ENCODE measurements at regions not wholly inside any gene's neighbourhood (a gene's known extent, or its start where the extent isn't known, plus 50 kb on each side); places are given as distances from the start of the nearest gene placed in this dataset.

DNA sequence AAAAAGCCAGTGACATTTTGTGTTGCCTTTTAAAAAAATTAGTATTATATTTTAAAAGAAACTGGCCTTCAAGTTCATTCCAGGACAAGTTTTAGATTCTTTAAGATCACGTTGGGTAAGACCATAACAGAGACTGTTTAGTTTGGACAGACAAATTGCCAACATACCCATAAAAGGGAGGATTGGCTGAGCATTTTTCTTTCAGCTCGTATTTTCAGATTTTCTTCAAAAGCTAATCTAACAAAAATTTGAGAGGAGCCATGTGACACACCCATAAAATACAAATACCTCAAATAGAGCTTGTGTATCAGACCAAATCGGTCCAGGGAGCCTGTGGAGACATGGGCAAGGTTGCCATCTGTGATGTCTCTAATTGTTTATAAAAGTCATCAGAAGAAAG, 74.6 kb upstream of the C1QTNF7 start:
- H3K79me2 ChIP-seq (ENCODE audit: insufficient read depth, low read length) = no peaks in the 10 kb centered on the region
- DNase-seq (ENCODE audit: insufficient read length, low spot score, missing footprints) = no peak
- no peak overlapping the region for H3K4me2 ChIP-seq (ENCODE audit: insufficient read depth, low read length)
- no peaks in the 10 kb centered on the region for H3K4me1 ChIP-seq (ENCODE audit: insufficient read depth, low read length)
- no peak overlapping the region for H3K4me3 ChIP-seq (ENCODE audit: insufficient read depth, low read length)
- no peaks in the 10 kb centered on the region for H3K9me3 ChIP-seq (ENCODE audit: low read depth, low read length)
- H4K20me1 ChIP-seq (ENCODE audit: insufficient read depth, low read length) = no peaks in the 10 kb centered on the region
- TF ChIP-seq, protein P1, sequence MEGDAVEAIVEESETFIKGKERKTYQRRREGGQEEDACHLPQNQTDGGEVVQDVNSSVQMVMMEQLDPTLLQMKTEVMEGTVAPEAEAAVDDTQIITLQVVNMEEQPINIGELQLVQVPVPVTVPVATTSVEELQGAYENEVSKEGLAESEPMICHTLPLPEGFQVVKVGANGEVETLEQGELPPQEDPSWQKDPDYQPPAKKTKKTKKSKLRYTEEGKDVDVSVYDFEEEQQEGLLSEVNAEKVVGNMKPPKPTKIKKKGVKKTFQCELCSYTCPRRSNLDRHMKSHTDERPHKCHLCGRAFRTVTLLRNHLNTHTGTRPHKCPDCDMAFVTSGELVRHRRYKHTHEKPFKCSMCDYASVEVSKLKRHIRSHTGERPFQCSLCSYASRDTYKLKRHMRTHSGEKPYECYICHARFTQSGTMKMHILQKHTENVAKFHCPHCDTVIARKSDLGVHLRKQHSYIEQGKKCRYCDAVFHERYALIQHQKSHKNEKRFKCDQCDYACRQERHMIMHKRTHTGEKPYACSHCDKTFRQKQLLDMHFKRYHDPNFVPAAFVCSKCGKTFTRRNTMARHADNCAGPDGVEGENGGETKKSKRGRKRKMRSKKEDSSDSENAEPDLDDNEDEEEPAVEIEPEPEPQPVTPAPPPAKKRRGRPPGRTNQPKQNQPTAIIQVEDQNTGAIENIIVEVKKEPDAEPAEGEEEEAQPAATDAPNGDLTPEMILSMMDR (IDR thresholded peaks at IDR 0.05; ENCODE audit: extremely low read depth, low read depth, low read length) = no peak
- no peaks in the 10 kb centered on the region for H3K36me3 ChIP-seq (ENCODE audit: insufficient read depth, low read length)
- no peak overlapping the region for H3K27ac ChIP-seq (ENCODE audit: low read depth, low read length)
- H2AFZ ChIP-seq (ENCODE audit: low read length) = no peak overlapping the region
- H3K27me3 ChIP-seq (ENCODE audit: insufficient read depth, low read length) = peaks cover 25% of the 10 kb centered on the region

DNA sequence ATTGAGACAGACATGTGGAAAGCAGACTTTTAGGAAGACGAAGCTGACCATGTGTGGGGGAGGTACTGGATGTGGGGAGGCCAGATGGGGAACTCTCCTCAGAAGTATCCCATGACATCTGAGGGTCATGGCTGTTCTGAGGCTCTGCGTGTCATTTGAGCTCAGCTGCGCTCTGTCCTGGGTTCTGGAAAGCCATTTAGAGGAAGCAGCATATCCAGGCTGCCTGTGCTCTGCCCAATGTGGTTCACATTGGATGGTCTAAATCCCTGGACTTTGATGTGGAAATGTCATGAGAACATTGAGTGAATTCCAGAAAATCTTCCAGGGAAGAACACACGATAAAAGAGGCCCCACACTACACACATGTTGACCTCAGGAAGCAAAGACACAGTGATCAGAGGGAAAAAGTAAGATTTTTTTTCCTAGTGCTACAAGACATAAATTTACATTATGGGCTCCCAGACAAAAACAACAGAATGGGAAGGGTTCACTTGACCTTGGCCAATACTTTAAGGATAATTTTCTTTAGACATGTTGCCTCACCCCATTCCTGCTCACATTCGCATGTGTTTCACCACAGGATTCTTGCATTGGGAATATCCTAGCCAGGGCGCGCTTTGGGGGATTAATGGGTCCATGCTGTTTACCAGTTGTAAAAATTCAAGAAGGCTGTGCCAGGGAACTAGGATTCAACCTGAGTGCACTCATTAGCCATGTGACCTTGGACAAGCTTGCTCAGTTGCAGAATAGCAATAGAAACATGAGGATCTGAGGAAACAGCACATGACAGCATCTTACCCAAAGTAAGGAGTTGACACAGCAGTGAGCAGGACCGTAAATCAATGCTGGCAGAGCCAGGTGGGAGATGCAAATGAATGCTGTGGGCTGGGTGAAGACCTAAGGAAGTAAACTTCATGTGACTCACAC, 73.2 kb upstream of the C1QTNF7 start:
- Histone ChIP-seq H4K20me1 (ENCODE audit: insufficient read depth, low read length) (no peaks in the 10 kb centered on the region), H2AFZ (ENCODE audit: low read length) (no peak overlapping the region), H3K79me2 (ENCODE audit: insufficient read depth, low read length) (no peaks in the 10 kb centered on the region), H3K9me3 (ENCODE audit: low read depth, low read length) (no peaks in the 10 kb centered on the region), H3K36me3 (ENCODE audit: insufficient read depth, low read length) (no peaks in the 10 kb centered on the region), H3K4me3 (ENCODE audit: insufficient read depth, low read length) (no peak overlapping the region), H3K27me3 (ENCODE audit: insufficient read depth, low read length) (peaks cover 16% of the 10 kb centered on the region), H3K4me2 (ENCODE audit: insufficient read depth, low read length) (no peak overlapping the region), H3K4me1 (ENCODE audit: insufficient read depth, low read length) (no peaks in the 10 kb centered on the region), H3K27ac (ENCODE audit: low read depth, low read length) (no peak overlapping the region)
- TF ChIP-seq, protein P1 (IDR thresholded peaks at IDR 0.05; ENCODE audit: extremely low read depth, low read depth, low read length) = no peak
- no peak for DNase-seq (ENCODE audit: insufficient read length, low spot score, missing footprints)

DNA sequence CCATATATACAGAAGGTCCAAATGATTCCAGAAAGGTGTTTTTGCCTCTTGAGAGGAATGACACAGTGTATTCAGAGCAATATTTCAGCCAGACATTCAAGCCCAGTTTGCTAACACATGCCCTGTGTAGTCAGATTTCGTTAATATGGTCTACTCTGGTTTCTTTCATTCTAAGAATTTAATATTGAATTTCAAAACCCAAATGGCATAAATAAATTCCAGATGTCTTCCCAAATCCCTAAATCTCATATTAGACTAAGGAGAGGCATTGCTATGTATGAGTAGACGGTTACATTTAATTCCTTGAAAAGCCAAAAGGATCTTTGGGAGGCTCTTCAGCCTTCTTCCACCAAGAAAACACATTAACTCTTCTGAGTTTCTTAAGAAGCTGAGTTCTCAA, 66.3 kb upstream of the C1QTNF7 start:
- DNase-seq (ENCODE audit: insufficient read length, low spot score, missing footprints) = no peak
- no peak overlapping the region for H2AFZ ChIP-seq (ENCODE audit: low read length)
- no peaks in the 10 kb centered on the region for H3K4me1 ChIP-seq (ENCODE audit: insufficient read depth, low read length)
- H3K27ac ChIP-seq (ENCODE audit: low read depth, low read length) = no peak overlapping the region
- H3K36me3 ChIP-seq (ENCODE audit: insufficient read depth, low read length) = no peaks in the 10 kb centered on the region
- TF ChIP-seq, protein P1 (IDR thresholded peaks at IDR 0.05; ENCODE audit: extremely low read depth, low read depth, low read length) = no peak
- H3K4me3 ChIP-seq (ENCODE audit: insufficient read depth, low read length) = no peak overlapping the region
- H3K27me3 ChIP-seq (ENCODE audit: insufficient read depth, low read length) = peaks cover 12% of the 10 kb centered on the region
- H3K79me2 ChIP-seq (ENCODE audit: insufficient read depth, low read length) = no peaks in the 10 kb centered on the region
- no peak overlapping the region for H3K4me2 ChIP-seq (ENCODE audit: insufficient read depth, low read length)
- no peaks in the 10 kb centered on the region for H3K9me3 ChIP-seq (ENCODE audit: low read depth, low read length)
- H4K20me1 ChIP-seq (ENCODE audit: insufficient read depth, low read length) = no peaks in the 10 kb centered on the region

DNA sequence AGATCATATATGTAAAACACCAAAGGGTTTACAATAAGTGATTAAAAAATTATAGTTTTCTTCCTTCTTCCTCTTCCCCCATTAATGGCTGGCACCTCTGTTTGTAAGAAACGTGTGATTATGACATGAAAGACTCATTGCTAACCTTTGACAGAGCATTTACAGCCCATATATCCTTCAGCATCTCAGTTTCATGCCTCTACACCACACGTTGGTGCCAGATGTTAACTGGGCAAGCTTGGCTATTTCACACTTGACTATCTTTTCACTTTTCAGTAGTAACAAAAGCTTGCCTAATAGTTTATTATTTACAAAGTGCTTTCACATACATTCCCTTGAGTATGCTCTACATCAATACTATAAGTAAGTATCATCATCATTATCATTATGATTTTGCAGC, 65.3 kb upstream of the C1QTNF7 start:
- Histone ChIP-seq H3K4me3 (ENCODE audit: insufficient read depth, low read length) (no peak overlapping the region), H3K27me3 (ENCODE audit: insufficient read depth, low read length) (peaks cover 12% of the 10 kb centered on the region), H4K20me1 (ENCODE audit: insufficient read depth, low read length) (no peaks in the 10 kb centered on the region), H3K4me1 (ENCODE audit: insufficient read depth, low read length) (no peaks in the 10 kb centered on the region), H3K4me2 (ENCODE audit: insufficient read depth, low read length) (no peak overlapping the region), H3K27ac (ENCODE audit: low read depth, low read length) (no peak overlapping the region), H3K9me3 (ENCODE audit: low read depth, low read length) (no peaks in the 10 kb centered on the region), H3K36me3 (ENCODE audit: insufficient read depth, low read length) (no peaks in the 10 kb centered on the region), H3K79me2 (ENCODE audit: insufficient read depth, low read length) (no peaks in the 10 kb centered on the region), H2AFZ (ENCODE audit: low read length) (no peak overlapping the region)
- TF ChIP-seq, protein P1 (IDR thresholded peaks at IDR 0.05; ENCODE audit: extremely low read depth, low read depth, low read length) = no peak
- DNase-seq (ENCODE audit: insufficient read length, low spot score, missing footprints) = no peak
